OCI-LY7 (cell line): ENCODE measurements at regions not wholly inside any gene's neighbourhood (a gene's known extent, or its start where the extent isn't known, plus 50 kb on each side); places are given as distances from the start of the nearest gene placed in this dataset.

Source experiments
- EZH2phosphoT487 ChIP-seq: fragments of 200-600 bp; sonication (generic); IDR thresholded peaks from 2 replicates; pipeline ENCODE4 v1.6.1; 2018; ENCODE audit warnings: low read depth, borderline replicate concordance, mild to moderate bottlenecking, mixed run types, antibody characterized with exemption, low read length, moderate library complexity, mixed read lengths
- TF ChIP-seq, protein P1 (sequence below): fragments of 200-600 bp; sonication (generic); conservative IDR thresholded peaks from 2 replicates; pipeline ENCODE4 v1.5.1; 2014; ENCODE audit warnings: mild to moderate bottlenecking, antibody characterized with exemption, low read length, moderate library complexity, mixed read lengths

- TF ChIP-seq, protein P1, sequence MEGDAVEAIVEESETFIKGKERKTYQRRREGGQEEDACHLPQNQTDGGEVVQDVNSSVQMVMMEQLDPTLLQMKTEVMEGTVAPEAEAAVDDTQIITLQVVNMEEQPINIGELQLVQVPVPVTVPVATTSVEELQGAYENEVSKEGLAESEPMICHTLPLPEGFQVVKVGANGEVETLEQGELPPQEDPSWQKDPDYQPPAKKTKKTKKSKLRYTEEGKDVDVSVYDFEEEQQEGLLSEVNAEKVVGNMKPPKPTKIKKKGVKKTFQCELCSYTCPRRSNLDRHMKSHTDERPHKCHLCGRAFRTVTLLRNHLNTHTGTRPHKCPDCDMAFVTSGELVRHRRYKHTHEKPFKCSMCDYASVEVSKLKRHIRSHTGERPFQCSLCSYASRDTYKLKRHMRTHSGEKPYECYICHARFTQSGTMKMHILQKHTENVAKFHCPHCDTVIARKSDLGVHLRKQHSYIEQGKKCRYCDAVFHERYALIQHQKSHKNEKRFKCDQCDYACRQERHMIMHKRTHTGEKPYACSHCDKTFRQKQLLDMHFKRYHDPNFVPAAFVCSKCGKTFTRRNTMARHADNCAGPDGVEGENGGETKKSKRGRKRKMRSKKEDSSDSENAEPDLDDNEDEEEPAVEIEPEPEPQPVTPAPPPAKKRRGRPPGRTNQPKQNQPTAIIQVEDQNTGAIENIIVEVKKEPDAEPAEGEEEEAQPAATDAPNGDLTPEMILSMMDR = no peak
- no peak for TF ChIP-seq EZH2phosphoT487
Measured at GRCh38 chr9:93864032-93864431, 91.1 kb downstream of the BARX1 start.
